ENCODE measurements at regions not wholly inside any gene's neighbourhood (a gene's known extent, or its start where the extent isn't known, plus 50 kb on each side); places are given as distances from the start of the nearest gene placed in this dataset.

DNA sequence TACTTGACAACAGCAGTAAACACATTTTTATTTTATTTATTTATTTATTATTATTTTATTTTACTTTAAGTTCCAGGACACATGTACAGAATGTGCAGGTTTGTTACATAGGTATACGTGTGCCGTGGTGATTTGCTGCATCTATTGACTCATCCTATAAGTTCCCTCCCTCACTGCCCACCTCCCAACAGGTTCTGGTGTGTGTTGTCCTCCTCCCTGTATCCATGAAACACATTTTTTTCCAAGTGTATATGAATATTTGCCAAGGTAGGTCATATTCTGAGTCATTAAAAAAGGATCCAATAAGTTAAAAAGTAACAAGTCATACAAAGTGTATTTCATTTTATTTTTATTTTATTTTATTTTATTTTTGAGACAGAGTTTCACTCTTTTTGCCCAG lies 567.3 kb upstream of the KCNMB2 start:
- TF ChIP-seq POLR2A (IDR thresholded peaks at IDR 0.05; ENCODE audit: low read depth, low read length) (no peak), POLR2AphosphoS5 (IDR thresholded peaks at IDR 0.05; ENCODE audit: low read depth, low read length) (no peak)
